ENCODE measurements at regions not wholly inside any gene's neighbourhood (a gene's known extent, or its start where the extent isn't known, plus 50 kb on each side); places are given as distances from the start of the nearest gene placed in this dataset.

- no peaks in the 10 kb centered on the region for H3K9me3 ChIP-seq (ENCODE audit: low read length)
- no peak overlapping the region for H3K9ac ChIP-seq (ENCODE audit: insufficient read depth, low read depth, low read length)
- H3K36me3 ChIP-seq (replicated peaks in 1 of 2; ENCODE audit: control insufficient read depth in 1 of 2, insufficient read depth in 2 of 2, low read length in 2 of 2): no peaks in the 10 kb centered on the region
- no TSS peak for BruUV-seq (replicated peaks)
- H3K4me1 ChIP-seq (ENCODE audit: insufficient read depth, low read length): no peaks in the 10 kb centered on the region
- FAIRE-seq (no peak), ATAC-seq (no peak), DNase-seq (ENCODE audit: low spot score) (no peak)
- H3K79me2 ChIP-seq (ENCODE audit: insufficient read depth, low read length): no peaks in the 10 kb centered on the region
- no peak overlapping the region for H3K4me2 ChIP-seq (ENCODE audit: low read depth, low read length)
- no peaks in the 10 kb centered on the region; a peak in 1 of 5 replicates for H3K27me3 ChIP-seq (ENCODE audit: control insufficient read depth in 1 of 2, insufficient read depth in 2 of 2, low read length in 2 of 2)
- ChIA-PET CTCF (ENCODE audit: low intra/inter-chr PET ratio, low total read pairs) (no interaction called here), POLR2A (no interaction called here)
- WGBS (ENCODE audit: low lambda C conversion rate): no CpG with 5 or more reads among the region's 1 CpG
- TF ChIP-seq SMAD9 (CRISPR knock-in tag; IDR thresholded peaks at IDR 0.05): no peak
- TF ChIP-seq ATAD3A (CRISPR knock-in tag; IDR thresholded peaks at IDR 0.05): no peak
- no peak for TF ChIP-seq ATF3 (CRISPR knock-in tag; IDR thresholded peaks at IDR 0.05)
- no peak for TF ChIP-seq TBX2 (CRISPR knock-in tag; IDR thresholded peaks at IDR 0.05; ENCODE audit: borderline replicate concordance)
- TF ChIP-seq ZNF460 (CRISPR knock-in tag; IDR thresholded peaks at IDR 0.05; ENCODE audit: borderline replicate concordance): no peak
- no peak for TF ChIP-seq ZNF816 (CRISPR knock-in tag; IDR thresholded peaks at IDR 0.05; ENCODE audit: borderline replicate concordance)
- H4K20me1 ChIP-seq (ENCODE audit: insufficient read depth, low read length): no peaks in the 10 kb centered on the region
- in situ Hi-C loops (cut with HindIII; ENCODE audit: extremely low pct_ligation_motif_present, low pct_unique_long_range_greater_than_20kb) (no loop called here), intact Hi-C loops (cut with micrococcal nuclease; ENCODE audit: unreplicated experiment) (no loop called here)
- H3K4me3 ChIP-seq (replicated peaks in 1 of 3; ENCODE audit: insufficient read depth in 1 of 3, low read depth in 2 of 3, low read length in 3 of 3): no peak overlapping the region
- H2AFZ ChIP-seq (ENCODE audit: low read length): no peak overlapping the region
- H3K27ac ChIP-seq (ENCODE audit: extremely low read length, insufficient read depth, low read length): no peak overlapping the region
These were observed 72.3 kb downstream of the ZNF518B start for GRCh38 chr4:10384974-10385373.

- POLR2A ChIA-PET: no interaction called here
- no peaks in the 10 kb centered on the region for H3K79me2 ChIP-seq (ENCODE audit: insufficient read depth, low read length)
- H2AFZ ChIP-seq (ENCODE audit: low read length): no peak overlapping the region
- in situ Hi-C loops (cut with HindIII; ENCODE audit: extremely low pct_ligation_motif_present, low pct_unique_long_range_greater_than_20kb) (no loop called here), intact Hi-C loops (cut with micrococcal nuclease; ENCODE audit: unreplicated experiment) (no loop called here)
- H3K27me3 ChIP-seq (ENCODE audit: control insufficient read depth in 1 of 2, insufficient read depth in 2 of 2, low read length in 2 of 2): no peaks in the 10 kb centered on the region; a peak in 1 of 5 replicates
- H3K9me3 ChIP-seq (ENCODE audit: low read length): no peaks in the 10 kb centered on the region
- H3K4me1 ChIP-seq (ENCODE audit: insufficient read depth, low read length): no peaks in the 10 kb centered on the region
- 0% methylated on average over 3 of the region's 3 CpGs for WGBS (ENCODE audit: low lambda C conversion rate)
- DNase-seq (ENCODE audit: low spot score): no peak
- H3K4me3 ChIP-seq (replicated peaks in 1 of 3; ENCODE audit: insufficient read depth in 1 of 3, low read depth in 2 of 3, low read length in 3 of 3): no peak overlapping the region
- H4K20me1 ChIP-seq (ENCODE audit: insufficient read depth, low read length): no peaks in the 10 kb centered on the region
- no peak for ATAC-seq
- H3K36me3 ChIP-seq (replicated peaks in 1 of 2; ENCODE audit: control insufficient read depth in 1 of 2, insufficient read depth in 2 of 2, low read length in 2 of 2): no peaks in the 10 kb centered on the region
- no peak overlapping the region for H3K4me2 ChIP-seq (ENCODE audit: low read depth, low read length)
- no TSS peak for BruUV-seq (replicated peaks)
- CTCF ChIA-PET (ENCODE audit: low intra/inter-chr PET ratio, low total read pairs): no interaction called here
- no peak overlapping the region for H3K27ac ChIP-seq (ENCODE audit: extremely low read length, insufficient read depth, low read length)
- FAIRE-seq: no peak
- H3K9ac ChIP-seq (ENCODE audit: insufficient read depth, low read depth, low read length): no peak overlapping the region
- no peak for TF ChIP-seq ARID5B (CRISPR knock-in tag; IDR thresholded peaks at IDR 0.05)
- TF ChIP-seq, protein P1, sequence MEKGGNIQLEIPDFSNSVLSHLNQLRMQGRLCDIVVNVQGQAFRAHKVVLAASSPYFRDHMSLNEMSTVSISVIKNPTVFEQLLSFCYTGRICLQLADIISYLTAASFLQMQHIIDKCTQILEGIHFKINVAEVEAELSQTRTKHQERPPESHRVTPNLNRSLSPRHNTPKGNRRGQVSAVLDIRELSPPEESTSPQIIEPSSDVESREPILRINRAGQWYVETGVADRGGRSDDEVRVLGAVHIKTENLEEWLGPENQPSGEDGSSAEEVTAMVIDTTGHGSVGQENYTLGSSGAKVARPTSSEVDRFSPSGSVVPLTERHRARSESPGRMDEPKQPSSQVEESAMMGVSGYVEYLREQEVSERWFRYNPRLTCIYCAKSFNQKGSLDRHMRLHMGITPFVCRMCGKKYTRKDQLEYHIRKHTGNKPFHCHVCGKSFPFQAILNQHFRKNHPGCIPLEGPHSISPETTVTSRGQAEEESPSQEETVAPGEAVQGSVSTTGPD (CRISPR knock-in tag; IDR thresholded peaks at IDR 0.05): no peak
- TF ChIP-seq ZNF468 (CRISPR knock-in tag; IDR thresholded peaks at IDR 0.05): no peak
- no peak for TF ChIP-seq NFKBIZ (CRISPR knock-in tag; IDR thresholded peaks at IDR 0.05)
- no peak for TF ChIP-seq STAT5B (CRISPR knock-in tag; IDR thresholded peaks at IDR 0.05)
- no peak for TF ChIP-seq ATAD3A (CRISPR knock-in tag; IDR thresholded peaks at IDR 0.05)
- TF ChIP-seq, protein P2, sequence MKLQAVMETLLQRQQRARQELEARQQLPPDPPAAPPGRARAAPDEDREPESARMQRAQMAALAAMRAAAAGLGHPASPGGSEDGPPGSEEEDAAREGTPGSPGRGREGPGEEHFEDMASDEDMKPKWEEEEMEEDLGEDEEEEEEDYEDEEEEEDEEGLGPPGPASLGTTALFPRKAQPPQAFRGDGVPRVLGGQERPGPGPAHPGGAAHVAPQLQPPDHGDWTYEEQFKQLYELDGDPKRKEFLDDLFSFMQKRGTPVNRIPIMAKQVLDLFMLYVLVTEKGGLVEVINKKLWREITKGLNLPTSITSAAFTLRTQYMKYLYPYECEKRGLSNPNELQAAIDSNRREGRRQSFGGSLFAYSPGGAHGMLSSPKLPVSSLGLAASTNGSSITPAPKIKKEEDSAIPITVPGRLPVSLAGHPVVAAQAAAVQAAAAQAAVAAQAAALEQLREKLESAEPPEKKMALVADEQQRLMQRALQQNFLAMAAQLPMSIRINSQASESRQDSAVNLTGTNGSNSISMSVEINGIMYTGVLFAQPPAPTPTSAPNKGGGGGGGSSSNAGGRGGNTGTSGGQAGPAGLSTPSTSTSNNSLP (IDR thresholded peaks at IDR 0.05; ENCODE audit: low read depth, low read length): no peak
- TF ChIP-seq ZSCAN21 (CRISPR knock-in tag; IDR thresholded peaks at IDR 0.05; ENCODE audit: borderline replicate concordance): no peak
These were observed 73.8 kb downstream of the ZNF518B start for GRCh38 chr4:10383417-10383816.
